DND-41 (cell line): ENCODE measurements at regions not wholly inside any gene's neighbourhood (a gene's known extent, or its start where the extent isn't known, plus 50 kb on each side); places are given as distances from the start of the nearest gene placed in this dataset.

Source experiments
- CTCF ChIP-seq: IDR thresholded peaks from 2 replicates; pipeline ENCODE4 v1.5.1; 2012; ENCODE audit warnings: borderline replicate concordance, low read length, moderate library complexity, mild to moderate bottlenecking; ENCODE audit not compliant: poor library complexity, severe bottlenecking; ENCODE audit errors: extremely low read depth
- EZH2 ChIP-seq: IDR thresholded peaks from 3 replicates; pipeline ENCODE4 v1.6.1; 2012; ENCODE audit warnings: borderline replicate concordance, low read depth, mild to moderate bottlenecking, moderate library complexity, low read length, inconsistent platforms; ENCODE audit not compliant: severe bottlenecking

GRCh38 chr6:2565499-2565898 is 185.2 kb downstream of the MYLK4 start:
- TF ChIP-seq CTCF (no peak), EZH2 (no peak)
